ENCODE measurements at regions not wholly inside any gene's neighbourhood (a gene's known extent, or its start where the extent isn't known, plus 50 kb on each side); places are given as distances from the start of the nearest gene placed in this dataset.
"Not testable (repeated sequence)": the region's sequence is repeated elsewhere in the genome, so short reads cannot be mapped to it uniquely, and the experiment has no call there.

DNA sequence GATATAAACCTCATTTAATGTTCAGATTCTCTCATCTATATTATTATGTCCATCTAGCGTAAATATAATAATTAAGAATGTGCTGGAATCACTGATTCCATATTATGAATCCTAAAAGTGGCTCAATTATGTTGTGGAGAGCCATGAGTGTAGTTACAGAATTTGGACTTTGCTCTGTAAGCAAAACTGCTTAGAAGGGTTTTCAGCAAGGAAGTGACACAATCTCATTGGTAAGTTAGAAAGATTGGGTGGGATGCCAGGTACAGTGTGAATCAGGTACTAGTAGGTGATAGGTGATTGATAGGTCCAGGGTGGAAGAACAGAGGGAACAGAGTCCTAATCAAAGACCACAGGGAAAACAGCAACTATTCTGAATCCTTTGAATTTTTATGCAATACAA is 74.9 kb upstream of the ABLIM1 start:
- DNase-seq = no peak

DNA sequence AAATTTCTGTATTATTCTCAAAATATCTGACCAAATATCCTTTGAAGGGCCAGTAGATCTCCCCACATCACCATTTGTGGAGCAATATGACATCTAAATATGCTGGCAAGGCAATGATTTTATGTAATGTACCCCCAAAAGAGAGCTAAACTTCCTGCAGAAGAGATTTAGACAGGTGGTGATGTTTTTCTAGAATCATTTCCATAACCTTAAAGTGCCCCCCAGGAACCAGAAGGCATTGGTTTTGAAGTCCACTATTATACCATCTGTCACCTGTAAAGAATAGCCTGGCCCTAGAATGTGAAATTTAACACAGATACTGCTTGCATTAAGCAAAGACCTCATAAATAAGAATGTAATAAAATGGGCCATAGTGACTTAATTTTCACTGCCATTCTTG is 77.9 kb upstream of the ABLIM1 start:
- no peak for DNase-seq

DNA sequence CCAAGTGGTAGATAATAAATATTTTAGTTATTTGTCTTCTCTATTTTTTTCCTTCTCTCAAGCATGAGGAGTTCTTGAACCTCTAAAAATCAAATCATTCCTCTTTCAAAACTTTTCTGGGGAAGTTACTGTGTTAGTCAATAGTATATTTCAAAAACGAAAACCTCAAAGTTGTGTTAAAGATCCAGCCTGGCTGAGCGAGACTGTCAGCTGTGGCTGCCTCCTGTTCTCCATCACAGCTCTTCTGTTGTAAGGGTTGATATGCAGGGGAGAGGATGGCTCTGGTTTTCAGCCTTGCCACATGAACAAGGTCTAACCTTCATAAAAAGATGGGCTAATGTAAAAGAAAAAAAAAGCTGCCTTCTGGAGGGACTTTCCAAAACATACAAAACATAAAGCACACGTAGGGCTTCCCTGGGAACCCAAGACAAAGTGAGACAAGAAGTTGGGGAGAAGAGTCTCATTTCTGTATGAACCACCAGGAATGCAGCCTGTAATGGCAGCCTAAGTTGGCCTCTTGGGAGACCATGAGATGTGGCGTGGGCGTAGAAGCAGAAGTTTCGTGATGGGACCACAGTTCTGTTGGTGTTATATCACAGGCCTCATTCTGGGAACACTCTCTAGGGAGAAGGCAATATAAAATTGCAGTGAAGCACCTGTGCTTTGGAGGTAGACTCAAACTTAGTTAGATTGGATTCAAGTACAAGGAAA is 77.9 kb upstream of the FHIP2A start:
- no peak for DNase-seq

DNA sequence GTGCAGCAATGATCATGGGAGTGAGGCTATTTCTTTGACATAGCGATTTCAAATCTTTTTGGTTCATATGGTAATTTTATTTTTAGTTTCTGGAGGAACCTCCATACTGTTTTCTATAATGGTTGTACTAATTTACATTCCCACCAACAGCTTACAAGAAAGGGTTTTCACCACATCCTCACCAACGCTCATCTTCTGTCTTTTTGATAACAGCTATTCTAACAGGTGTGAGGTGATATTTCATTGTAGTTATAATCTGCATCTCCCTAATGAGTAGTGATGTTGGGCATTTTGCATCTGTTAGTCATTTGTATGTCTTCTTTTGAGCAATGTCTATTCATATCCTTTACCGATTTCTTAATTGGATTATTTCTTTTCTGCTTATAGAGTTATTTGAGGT is 75.0 kb upstream of the FHIP2A start:
- DNase-seq = no peak

- no peak for DNase-seq
Observed at GRCh38 chr10:114748241-114748640, 73.3 kb upstream of the FHIP2A start.

GRCh38 chr10:114749014-114749413 is 72.6 kb upstream of the FHIP2A start:
- no peak for DNase-seq

DNA sequence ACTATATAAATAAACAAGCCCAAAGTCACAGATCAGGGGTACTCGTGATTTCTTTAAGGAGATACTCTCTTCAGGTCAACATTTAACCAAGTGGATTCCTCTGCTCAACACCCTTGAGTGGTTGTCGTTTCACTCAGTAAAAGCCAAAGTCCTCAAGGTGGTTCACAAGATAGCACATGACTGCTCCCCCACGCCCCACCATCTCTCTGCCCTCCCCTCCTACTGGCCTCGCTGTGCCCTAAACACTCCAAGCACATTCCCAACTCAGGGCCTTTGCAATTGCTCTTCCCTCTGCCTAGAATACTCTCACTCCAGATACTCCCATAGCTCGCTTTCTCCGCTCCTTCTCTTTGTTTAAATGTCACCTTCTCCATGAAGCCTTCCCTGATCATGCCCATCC is 72.1 kb upstream of the FHIP2A start:
- no peak for DNase-seq

- DNase-seq = no peak
Observed at GRCh38 chr10:114751856-114752255, 69.7 kb upstream of the FHIP2A start.

DNA sequence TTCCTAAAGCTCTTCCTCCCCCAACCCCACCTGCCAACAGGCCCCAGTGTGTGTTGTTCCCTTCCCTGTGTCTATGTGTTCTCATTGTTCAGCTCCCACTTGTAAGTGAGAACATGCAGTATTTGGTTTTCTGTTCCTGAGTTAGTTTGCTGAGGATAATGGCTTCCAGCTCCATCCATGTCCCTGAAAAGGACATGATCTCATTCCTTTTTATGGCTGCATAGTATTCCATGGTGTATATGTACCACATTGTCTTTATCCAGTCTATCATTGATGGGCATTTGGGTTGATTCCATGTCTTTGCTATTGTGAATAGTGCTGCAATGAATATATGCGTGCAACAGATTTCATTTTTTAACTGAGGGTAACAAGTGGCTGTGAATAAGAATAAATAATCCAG is 69.0 kb upstream of the FHIP2A start:
- not testable (repeated sequence) for DNase-seq

GRCh38 chr10:114753126-114753525 is 68.5 kb upstream of the FHIP2A start:
- no peak for DNase-seq

DNA sequence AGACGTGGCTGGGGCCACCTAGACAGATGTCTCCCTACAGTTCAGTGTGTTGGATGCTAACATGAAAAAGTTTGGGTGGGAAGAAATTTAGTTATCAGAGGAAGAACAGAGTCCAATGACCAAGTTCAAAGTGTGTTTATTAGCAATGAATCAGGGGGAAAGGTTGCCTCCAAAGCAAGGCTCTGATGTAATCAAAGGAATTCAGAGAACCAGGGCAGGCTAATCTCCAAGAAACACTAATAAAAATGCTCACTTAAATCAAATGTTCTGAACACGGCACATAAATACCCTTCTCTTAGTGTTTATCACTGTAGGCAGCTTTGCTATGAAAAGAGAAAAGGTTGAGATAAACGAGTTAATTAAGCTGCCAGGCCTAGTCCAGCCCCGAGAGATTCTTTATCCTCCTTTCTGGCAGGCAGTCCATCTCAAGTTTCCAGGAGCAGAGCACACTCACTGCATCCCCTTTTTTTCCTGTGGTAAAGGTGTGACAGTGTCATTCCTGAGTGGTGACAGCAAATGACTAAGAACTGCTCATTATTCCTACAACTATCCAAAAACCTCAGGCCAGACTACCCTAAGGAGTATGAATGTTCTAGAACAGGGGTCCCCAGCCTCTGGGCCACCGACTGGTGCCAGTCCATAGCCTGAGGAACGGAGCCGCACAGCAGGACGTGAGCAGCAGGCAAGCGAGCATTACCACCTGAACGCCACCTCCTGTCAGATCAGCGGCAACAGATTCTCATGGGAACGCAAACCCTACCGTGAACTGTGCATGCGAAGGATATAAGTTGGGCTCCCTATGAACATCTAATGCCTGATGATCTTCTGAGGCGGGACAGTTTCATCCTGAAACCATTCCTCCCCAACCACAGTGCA is 66.9 kb upstream of the FHIP2A start:
- no peak for DNase-seq

GRCh38 chr10:114755537-114755936 is 66.0 kb upstream of the FHIP2A start:
- peak; percentile 27 for DNase-seq

DNA sequence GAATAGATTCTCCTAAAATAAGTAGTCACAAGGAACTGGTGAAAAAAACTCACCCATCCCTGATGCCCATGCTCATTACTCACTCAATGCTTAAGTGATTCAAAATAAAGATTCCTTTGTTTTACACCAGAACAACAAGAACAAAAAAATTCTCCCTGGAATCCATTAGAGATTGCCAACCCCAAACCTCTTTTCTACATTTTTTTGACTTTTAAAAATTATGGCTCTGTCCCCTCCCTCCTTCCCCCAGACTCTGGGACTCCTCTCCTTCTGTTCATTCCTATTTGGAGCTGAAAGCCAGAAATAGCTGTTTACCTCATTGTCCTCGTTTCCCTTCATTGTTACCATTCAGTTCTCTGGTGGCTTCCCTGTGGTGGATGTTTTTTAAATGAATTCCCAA is 63.2 kb upstream of the FHIP2A start:
- DNase-seq = no peak

DNA sequence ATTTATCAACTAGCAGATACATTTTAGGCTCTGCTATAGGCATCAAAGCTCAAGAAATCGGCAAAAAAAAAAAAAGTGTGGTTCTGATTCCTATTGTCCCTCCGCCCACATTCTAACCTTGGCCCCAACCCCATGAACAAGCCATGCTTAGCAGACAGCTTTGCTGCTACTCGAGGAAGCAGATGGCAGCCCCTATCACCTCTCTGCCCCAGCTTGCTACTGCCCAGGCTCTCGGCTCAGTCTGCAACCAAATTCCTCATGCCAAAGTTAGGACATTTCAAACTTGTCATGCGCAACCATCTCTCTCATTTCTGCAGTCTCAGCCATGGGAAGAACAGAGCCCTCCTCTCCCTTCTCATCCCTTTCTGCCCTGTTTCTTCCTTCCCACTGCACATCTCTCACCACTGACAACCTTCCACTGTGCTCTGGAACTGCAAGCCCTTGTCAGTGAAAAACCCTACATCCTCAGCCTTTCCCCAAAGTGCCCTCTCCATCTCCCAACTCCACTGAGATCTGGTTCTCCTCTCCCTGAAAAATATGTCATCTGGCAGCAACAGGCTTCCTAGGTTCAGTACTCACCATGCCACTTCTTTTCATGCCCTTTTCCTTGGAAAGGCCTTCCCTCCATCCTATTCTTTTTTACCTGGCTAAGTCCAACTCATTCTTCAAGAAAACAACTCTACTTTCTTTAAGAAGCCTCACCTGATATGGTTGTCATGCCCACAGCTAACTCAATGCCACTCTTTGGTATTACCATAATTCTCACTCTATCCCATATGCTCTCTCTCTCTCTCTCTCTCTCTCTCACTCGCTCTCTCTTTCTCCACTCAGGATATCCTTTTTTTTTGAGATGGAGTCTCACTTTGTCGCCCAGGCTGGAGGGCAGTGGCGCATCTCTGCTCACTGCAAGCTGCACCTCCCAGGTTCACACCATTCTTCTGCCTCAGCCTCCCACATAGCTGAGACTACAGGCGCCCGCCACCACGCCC is 60.1 kb upstream of the FHIP2A start:
- DNase-seq = no peak

GRCh38 chr10:114762811-114763210 is 58.8 kb upstream of the FHIP2A start:
- DNase-seq = no peak

GRCh38 chr10:114764656-114765055 is 56.9 kb upstream of the FHIP2A start:
- no peak for DNase-seq

GRCh38 chr10:114766470-114766869 is 55.1 kb upstream of the FHIP2A start:
- DNase-seq = no peak

DNA sequence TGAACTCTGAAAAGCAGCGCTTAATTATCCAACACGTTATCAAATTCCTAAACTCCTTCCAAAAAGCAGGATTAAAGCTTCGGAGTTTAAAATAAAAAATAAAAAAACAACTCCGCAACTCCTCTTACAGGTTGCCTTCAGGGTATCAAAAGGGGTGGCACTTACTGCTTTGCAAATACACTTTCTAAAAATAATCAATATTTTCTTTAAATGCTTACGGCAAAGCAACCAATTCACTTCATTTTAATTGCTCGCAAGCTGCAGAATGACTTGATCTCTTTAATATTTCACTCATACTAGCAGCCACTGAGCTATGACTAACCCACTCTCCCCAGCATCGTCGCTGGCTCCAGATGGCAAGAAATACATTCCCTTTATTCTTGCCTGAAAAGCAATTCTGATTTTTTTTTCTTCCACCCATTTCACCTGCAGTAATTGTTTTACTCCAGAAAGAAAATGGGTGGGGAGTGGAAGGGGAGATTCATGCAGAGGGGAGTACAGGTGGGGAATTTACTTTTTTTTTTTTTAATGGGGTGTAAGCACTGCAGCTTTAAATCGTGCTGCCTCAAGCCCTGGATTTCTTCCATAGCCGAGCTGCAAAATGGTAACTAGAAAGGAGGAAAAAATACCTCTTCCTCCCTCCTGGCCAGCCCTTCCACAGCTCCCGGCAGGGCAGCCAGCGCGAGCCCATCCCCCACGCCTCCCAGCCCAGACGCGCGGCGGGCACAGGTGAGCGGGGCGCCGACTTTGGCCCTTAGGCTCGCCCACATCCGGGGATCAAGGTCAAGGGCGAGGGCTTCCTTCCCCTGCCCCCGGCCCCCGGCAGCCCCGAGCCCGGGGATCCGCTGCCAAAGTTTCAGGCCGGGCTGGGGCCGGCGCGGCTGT is 54.2 kb upstream of the FHIP2A start:
- DNase-seq = no peak

DNA sequence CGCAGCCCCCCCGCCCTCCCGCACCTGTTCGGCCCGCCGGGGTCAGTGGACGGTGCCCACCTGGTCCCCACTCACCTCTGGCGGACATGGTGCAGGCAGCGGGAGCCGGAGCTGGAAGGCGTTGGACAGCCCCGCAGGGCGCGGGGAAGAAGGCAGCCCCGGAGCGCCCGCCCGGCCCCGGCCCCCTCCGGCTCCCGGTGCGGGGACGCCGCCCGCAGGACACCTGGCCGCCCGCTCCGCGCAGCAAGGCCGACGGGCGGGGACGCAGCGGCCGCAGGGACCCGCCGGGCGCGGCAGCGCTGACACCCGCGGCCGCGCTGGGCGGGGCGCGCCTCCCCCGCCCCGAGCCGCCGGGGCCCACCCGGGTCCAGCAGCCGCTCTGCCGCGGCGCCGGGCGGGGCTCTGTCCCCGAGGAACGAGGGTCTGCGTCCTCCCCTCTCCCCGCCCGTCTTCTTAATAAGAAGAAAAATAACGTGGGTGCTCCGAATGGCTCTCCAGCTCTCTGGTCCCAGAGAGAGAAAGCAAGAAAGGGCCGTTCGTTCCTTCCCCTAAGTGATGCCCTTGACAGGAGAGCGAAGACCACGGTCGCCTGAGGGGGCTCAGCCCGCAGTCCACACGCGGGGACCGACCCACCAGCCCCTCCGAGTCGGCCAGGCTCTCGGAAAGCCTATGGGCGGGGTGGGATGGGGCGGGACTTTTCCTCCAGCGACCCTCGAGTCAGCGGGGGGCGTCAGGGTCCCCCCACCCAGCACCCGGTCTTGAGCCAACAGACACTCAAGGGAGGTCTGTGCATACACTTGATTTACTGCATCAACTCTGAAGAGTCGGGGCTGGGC is 53.4 kb upstream of the FHIP2A start:
- no peak for DNase-seq

DNA sequence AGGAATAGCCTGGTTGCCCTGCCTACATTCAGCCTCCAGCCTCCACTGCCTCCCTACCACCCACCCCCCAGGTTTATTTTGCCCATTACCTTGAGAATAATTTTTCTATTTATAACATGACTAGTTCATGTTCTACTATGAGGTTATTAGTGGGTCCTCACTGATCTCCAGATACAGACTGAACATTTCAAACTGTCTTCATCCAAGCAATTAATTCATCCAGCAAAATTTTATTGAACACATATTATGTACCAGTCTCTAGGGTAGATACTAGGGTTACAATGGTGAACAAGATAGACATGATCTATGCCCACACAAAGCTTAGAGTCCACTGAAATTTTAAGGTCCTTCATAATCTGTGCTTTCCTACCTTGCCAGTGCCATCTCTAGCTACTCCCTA is 51.6 kb upstream of the FHIP2A start:
- no peak for DNase-seq

- no peak for DNase-seq
Observed at GRCh38 chr10:114771157-114771556, 50.4 kb upstream of the FHIP2A start.
